Motor neuron (in vitro differentiated cells): ENCODE measurements at regions not wholly inside any gene's neighbourhood (a gene's known extent, or its start where the extent isn't known, plus 50 kb on each side); places are given as distances from the start of the nearest gene placed in this dataset.

Experiments
- ATAC-seq, 8 experiments: fragments of 200-7000 bp; cut with Tn5 transposase; replicated peaks in 6 of 8; 2 replicates each; pipeline ENCODE4 v1.8.0; 2021; ENCODE audit warnings: mild to moderate bottlenecking in 8 of 8, moderate library complexity in 8 of 8
- H3K27ac ChIP-seq, 2 donors: fragments of 250-450 bp; sonication (Bioruptor Pico); 2 replicates each; pipeline ENCODE4 v1.9.0; 2021; ENCODE audit warnings: antibody characterized with exemption in 2 of 2, mild to moderate bottlenecking in 2 of 2, moderate library complexity in 1 of 2
- H3K4me1 ChIP-seq, 2 donors: fragments of 250-450 bp; sonication (Bioruptor Pico); replicated peaks in 1 of 2; 2 replicates each; pipeline ENCODE4 v1.6.1; 2021; ENCODE audit warnings: antibody characterized with exemption in 2 of 2, mild to moderate bottlenecking in 2 of 2, moderate library complexity in 1 of 2
- H3K4me3 ChIP-seq, 5 donors: fragments of 250-450 bp; sonication (Bioruptor Pico); 2 replicates each; pipeline ENCODE4 v1.9.0; 2021; ENCODE audit warnings: antibody characterized with exemption in 5 of 5, mild to moderate bottlenecking in 5 of 5, moderate library complexity in 4 of 5
- WGBS, 10 experiments: fragments of 450-650 bp; shearing (Covaris generic); methylation state at CpG; one replicate each; pipeline ENCODE4 v1.0.0; 2022; 5-methylcytosine and 5-hydroxymethylcytosine counted together
- in situ Hi-C, 9 experiments: fragments of 400-800 bp; cut with MboI; loops; one replicate each; pipeline ENCODE4 v1.15.0; 2021; ENCODE audit warnings: low sequenced_read_pairs in 9 of 9, low pct_unique_long_range_greater_than_20kb in 2 of 9; ENCODE audit not compliant: unreplicated experiment in 9 of 9

DNA sequence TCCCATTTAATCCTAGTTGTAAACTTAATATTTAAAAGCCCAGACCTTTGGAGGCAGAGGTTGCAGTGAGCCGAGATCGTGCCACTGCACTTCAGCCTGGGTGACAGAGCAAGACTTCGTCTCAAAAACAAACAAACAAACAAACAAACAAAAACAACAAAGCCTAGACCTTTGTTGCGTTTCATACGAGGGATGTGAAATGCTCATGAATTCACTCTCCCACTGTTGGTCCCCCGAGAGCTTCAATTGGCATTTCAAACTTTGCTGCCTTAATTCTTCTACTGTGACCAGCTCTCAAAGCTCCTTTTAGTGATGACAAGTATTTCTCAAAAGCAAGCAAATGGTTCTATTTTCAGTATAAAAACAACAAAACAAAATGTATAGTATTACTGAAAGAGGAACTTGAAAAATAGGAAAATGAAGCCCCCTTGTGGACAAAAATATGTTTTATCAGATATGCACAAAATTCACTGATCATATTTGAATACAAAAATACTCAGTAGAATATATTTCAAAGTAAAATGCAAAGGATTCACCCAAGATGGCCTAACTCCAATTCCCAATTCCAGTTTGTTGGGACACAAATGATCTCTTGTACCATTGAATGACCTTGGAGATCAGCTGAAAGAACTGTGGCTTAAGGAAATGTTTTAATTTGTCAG, 140.4 kb downstream of the ESM1 start:
- ATAC-seq: peak in 5 of 8 experiments; percentile 27 to 77 (median 67)
- WGBS, 10 experiments: 0 to 87% (median 21%) methylated on average over 1 to 6 of the region's 6 CpGs; no CpG with 5 or more reads in 1 of the 10 experiments
- Histone ChIP-seq H3K4me1 (peaks cover 3 to 10% of the 10 kb centered on the region in 2 donors), H3K27ac (no peak overlapping the region), H3K4me3 (no peak overlapping the region)
- in situ Hi-C loops: loop anchor here in 3 of 9 experiments (10.0 to 25.0 kb wide), 2 partner anchors 308 to 320 kb away; no protein-coding TSS in a partner anchor

DNA sequence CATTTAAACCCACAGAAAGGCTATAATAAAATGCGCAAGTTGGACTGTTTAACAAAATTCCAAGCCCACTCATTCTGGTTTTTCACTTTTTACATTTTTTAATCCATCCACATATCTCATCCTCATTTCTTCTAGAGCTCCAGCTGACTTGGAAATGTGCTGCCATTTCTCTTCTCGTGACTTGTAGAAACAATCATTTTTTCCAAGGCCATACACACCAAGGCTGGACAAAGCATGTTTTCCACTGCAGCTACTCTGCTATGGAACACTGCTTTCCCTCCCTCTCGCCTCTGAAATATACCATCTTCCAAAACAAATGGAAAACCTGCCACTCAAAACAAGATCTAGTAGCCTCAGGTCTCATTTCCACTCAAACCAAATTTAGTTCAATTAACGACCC, 141.1 kb downstream of the ESM1 start:
- Histone ChIP-seq H3K4me1 (peaks cover 3 to 14% of the 10 kb centered on the region in 2 donors), H3K4me3 (no peak overlapping the region), H3K27ac (no peak overlapping the region)
- peak in 1 of 8 experiments; percentile 70 for ATAC-seq
- in situ Hi-C loops: loop anchor here in 3 of 9 experiments (10.0 to 25.0 kb wide), 2 partner anchors 307 to 319 kb away; no protein-coding TSS in a partner anchor
- WGBS, 10 experiments: 30 to 100% (median 61%) methylated on average over 1 to 4 of the region's 4 CpGs; no CpG with 5 or more reads in 1 of the 10 experiments

DNA sequence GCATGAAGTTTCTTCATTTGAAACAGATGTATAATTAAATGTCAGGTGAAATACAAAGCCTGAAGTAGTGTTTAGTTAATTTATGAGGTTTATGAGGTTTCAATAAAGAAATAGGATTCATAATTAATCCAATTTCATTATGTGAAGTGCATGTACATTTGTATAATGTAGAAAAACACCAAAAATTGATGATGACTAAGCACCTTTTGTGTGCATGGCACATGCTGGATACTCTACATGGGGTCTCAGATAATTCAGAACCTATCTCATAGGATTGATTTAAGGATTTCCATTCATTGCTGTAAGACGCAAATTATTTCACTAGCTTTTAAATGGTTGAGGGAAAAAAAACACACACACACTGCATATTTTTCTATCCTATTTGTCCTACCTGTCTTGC, 143.9 kb downstream of the ESM1 start:
- H3K4me3 ChIP-seq: no peak overlapping the region
- H3K4me1 ChIP-seq: peaks cover 16 to 27% of the 10 kb centered on the region in 2 donors
- WGBS, 10 experiments: 71 to 100% (median 100%) methylated on average over 1 of the region's 1 CpG; no CpG with 5 or more reads in 4 of the 10 experiments
- no peak overlapping the region for H3K27ac ChIP-seq
- in situ Hi-C loops: loop anchor here in 3 of 9 experiments (10.0 to 25.0 kb wide), 2 partner anchors 304 to 317 kb away; no protein-coding TSS in a partner anchor
- no peak for ATAC-seq

DNA sequence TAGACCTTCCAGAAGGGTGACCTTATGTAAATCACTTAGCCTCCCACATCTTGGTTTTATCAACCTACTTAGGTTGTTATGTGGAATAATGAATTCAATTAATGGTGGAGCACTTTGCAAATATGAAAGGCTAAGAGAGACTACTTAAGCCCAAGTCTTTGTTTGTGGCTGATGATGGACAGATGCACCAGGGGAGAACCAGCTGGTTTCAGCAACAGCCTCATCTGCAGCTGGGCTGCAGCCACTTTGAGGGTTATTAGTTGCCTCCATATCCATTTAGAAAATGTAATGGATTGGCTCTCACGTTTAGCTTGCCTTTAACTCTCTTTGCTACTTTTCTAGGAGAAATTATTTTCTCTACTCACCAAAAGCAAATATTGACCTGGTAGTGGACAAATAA, 146.6 kb downstream of the ESM1 start:
- 22 to 100% (median 56%) methylated on average over 1 of the region's 1 CpG; no CpG with 5 or more reads in 2 of the 10 experiments for whole genome bisulfite sequencing, 10 experiments
- Histone ChIP-seq H3K27ac (peak overlapping the region in 1 of 2 donors; percentile 50), H3K4me3 (no peak overlapping the region), H3K4me1 (peaks cover 12 to 19% of the 10 kb centered on the region in 2 donors)
- ATAC-seq: peak in 4 of 8 experiments; percentile 39 to 91 (median 64)
- in situ Hi-C loops: loop anchor here in 2 of 9 experiments (25.0 kb wide), 1 partner anchor 302 kb away; no protein-coding TSS in a partner anchor

DNA sequence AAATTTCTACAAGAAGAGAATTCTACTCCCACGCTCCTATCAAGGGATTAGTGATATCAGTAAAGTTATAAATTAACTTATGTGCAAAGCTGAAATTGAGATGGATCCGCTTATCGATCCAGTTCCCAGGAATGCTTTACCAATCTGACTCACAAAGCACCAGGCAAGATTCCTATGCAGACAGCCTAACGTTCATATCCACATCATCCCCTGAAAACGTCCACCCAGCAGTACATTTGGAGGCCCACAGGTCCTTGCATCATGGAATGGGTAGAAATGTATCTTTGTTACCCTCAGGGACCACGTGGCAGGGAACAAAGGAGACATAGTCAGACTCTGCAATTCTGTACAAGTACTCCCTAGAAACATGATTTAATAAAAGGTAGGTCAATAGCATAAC, 147.4 kb downstream of the ESM1 start:
- peak in 1 of 8 experiments; percentile 27 for ATAC-seq
- in situ Hi-C loops: loop anchor here in 2 of 9 experiments (25.0 kb wide), 1 partner anchor 301 kb away; no protein-coding TSS in a partner anchor
- Histone ChIP-seq H3K4me1 (peaks cover 13 to 28% of the 10 kb centered on the region in 2 donors), H3K4me3 (no peak overlapping the region), H3K27ac (peak overlapping the region in 1 of 2 donors; percentile 53)
- 30 to 100% (median 75%) methylated on average over 1 to 5 of the region's 6 CpGs; no CpG with 5 or more reads in 1 of the 10 experiments for WGBS, 10 experiments

DNA sequence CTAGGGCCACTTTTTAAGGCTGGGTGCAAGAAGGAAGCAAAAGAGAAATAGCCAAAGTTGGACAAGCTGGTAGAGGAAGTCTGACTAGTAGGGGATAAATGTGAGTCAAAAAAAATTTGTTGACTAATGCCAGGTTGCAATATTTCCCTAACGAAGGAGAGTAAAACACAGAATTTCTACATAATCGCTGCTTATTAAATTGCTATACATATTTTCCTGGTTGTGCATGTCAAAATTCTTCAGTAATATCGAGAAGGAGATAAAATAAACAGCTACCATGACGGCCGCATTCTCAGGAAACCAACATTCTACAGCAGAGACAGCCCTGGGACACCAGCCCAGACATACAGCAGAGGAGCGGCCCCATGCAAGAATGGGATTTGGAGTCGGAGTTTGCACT, 148.3 kb downstream of the ESM1 start:
- ATAC-seq: no peak
- 73 to 100% (median 90%) methylated on average over 2 to 7 of the region's 7 CpGs for WGBS, 10 experiments
- peaks cover 22 to 36% of the 10 kb centered on the region in 2 donors for H3K4me1 ChIP-seq
- H3K27ac ChIP-seq: no peak overlapping the region
- no peak overlapping the region for H3K4me3 ChIP-seq
- in situ Hi-C loops: loop anchor here in 2 of 9 experiments (25.0 kb wide), 1 partner anchor 300 kb away; no protein-coding TSS in a partner anchor

DNA sequence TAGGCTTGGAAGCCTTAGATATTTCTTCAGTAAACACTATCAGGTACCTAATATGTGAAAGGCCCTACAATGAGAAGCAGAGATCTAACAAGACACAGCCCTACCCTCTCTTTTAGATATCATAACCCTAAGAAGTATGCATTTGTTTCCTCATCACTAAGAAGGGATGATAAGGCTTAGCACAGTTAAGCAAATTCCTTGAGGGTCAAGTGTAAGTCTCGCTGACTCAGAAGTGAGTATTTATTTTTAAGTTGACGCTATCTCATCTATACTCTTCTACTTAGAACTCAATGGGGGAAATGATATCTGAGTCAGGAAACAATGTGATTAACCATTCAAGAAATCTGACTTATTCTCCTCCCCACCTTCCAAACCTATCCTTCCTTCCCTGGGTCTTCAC, 149.7 kb downstream of the ESM1 start:
- in situ Hi-C loops: loop anchor here in 2 of 9 experiments (25.0 kb wide), 1 partner anchor 298 kb away; no protein-coding TSS in a partner anchor
- ATAC-seq: no peak
- 48 to 100% (median 98%) methylated on average over 1 to 2 of the region's 2 CpGs; no CpG with 5 or more reads in 2 of the 10 experiments for WGBS, 10 experiments

DNA sequence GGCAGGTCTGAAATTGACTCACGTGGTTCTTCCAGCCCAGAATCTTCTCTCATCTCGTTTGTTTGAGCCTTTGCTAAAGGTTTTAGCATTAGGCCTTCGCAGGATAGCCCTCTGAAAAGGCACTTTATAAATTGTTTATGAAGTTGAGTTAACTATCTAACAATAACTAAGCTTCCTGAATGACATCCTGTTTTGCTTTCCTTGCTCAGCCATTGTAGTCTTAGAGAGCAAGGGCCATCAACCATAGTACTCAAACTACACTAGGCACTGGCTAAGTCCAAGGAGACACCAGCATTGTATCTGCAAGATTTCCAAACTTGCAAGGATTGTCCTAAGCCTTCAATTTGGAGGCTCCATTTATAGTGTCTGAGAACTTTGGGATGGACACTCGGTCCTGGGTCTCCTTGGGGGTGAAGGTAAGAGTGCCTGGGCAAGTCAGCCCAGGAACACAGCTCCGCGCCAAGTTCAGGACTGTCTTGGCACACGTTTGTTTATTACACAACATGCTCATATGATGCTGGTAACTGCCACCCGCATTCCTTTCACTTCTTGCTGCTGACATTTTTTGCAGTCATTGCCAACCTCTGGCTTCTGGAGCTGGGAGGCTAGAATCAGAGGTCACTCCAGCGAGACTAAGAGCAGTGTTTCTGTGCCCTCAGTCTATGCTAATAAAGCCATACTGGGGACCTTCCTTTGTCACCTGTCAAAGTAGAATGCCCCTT, 151.1 kb downstream of the ESM1 start:
- Histone ChIP-seq H3K27ac (no peak overlapping the region), H3K4me1 (peaks cover 34 to 43% of the 10 kb centered on the region in 2 donors), H3K4me3 (no peak overlapping the region)
- WGBS, 10 experiments: 10 to 100% (median 84%) methylated on average over 1 to 4 of the region's 9 CpGs
- ATAC-seq: no peak
- in situ Hi-C loops: loop anchor here in 2 of 9 experiments (25.0 kb wide), 1 partner anchor 297 kb away; no protein-coding TSS in a partner anchor

More for the DNA sequence above, 149.7 kb downstream of the ESM1 start:
- Histone ChIP-seq H3K27ac (no peak overlapping the region), H3K4me1 (peaks cover 29 to 43% of the 10 kb centered on the region in 2 donors), H3K4me3 (no peak overlapping the region)

DNA sequence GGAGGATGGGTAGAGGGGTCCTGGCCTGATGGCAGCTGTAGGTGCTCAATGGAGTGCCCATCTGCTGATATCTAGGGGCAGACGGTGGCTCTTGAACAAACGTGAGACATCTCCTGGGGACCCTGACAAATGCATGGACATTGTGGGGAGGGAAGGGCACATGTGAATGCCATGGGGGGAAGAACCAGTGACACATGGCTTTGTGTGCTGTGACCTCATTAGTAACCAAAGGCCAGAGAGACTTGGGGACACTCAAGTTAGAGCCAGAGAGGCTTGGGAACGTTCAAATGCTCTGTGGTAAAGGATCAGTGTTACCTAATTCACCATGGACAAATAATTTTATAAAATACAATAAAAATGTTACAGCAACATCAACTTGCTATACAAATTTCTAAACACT, 151.8 kb downstream of the ESM1 start:
- H3K4me1 ChIP-seq: peaks cover 31 to 38% of the 10 kb centered on the region in 2 donors
- H3K27ac ChIP-seq: peak overlapping the region in 1 of 2 donors; percentile 54
- no peak for ATAC-seq
- in situ Hi-C loops: loop anchor here in 2 of 9 experiments (25.0 kb wide), 1 partner anchor 296 kb away; no protein-coding TSS in a partner anchor
- WGBS, 10 experiments: 60 to 80% methylated on average over 1 of the region's 3 CpGs; no CpG with 5 or more reads in 8 of the 10 experiments
- H3K4me3 ChIP-seq: no peak overlapping the region

DNA sequence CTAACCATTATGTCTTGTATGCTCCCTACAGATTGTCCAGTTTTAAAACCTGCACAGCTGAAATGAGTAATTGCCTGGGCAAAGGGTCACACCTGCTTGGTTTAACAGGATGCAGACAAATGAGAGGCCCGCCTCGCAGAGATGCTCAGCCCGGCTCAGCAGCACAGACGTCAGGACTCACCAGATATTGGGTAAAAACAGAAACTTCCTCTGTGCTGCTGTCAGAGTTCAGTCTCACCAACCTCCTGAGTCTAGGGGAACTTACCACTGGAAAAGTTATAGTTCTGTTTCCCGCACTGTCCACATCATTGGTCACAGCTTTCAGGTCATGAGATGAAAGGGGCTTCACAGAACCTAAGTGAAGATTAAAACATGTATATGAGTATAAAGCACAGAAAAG, 152.5 kb downstream of the ESM1 start:
- in situ Hi-C loops: loop anchor here in 2 of 9 experiments (25.0 kb wide), 1 partner anchor 296 kb away; no protein-coding TSS in a partner anchor
- Histone ChIP-seq H3K4me1 (peaks cover 28 to 30% of the 10 kb centered on the region in 2 donors), H3K4me3 (no peak overlapping the region), H3K27ac (peak overlapping the region in 1 of 2 donors; percentile 54)
- ATAC-seq: peak in 5 of 8 experiments; percentile 33 to 67 (median 59)
- 20 to 100% (median 62%) methylated on average over 1 to 5 of the region's 5 CpGs; no CpG with 5 or more reads in 2 of the 10 experiments for WGBS, 10 experiments

DNA sequence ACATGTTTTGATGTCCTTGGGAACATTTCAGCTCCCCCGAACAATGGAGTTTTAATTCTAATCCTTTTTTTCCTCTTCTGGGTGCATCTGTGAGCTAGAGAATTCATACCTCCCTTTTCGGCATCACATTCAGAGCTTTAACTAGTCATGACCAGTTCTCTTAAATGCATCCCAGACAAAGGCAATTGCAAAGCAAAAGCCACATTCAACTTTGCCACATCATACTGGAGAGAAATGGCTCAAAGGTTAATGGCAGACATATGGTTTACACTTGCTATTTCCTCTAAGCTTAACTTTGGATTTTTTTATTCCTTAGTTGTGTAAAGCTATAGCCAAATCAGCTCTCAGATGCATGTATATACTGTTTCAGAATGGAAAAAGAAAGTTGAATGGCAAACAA, 153.3 kb downstream of the ESM1 start:
- in situ Hi-C loops: loop anchor here in 2 of 9 experiments (25.0 kb wide), 1 partner anchor 295 kb away; no protein-coding TSS in a partner anchor
- peak in 6 of 8 experiments; percentile 48 to 87 (median 77) for ATAC-seq
- Histone ChIP-seq H3K27ac (peak overlapping the region; percentile 48 to 52), H3K4me3 (no peak overlapping the region), H3K4me1 (peaks cover 29 to 30% of the 10 kb centered on the region in 2 donors)
- WGBS, 10 experiments: 14 to 100% (median 64%) methylated on average over 1 to 2 of the region's 2 CpGs

DNA sequence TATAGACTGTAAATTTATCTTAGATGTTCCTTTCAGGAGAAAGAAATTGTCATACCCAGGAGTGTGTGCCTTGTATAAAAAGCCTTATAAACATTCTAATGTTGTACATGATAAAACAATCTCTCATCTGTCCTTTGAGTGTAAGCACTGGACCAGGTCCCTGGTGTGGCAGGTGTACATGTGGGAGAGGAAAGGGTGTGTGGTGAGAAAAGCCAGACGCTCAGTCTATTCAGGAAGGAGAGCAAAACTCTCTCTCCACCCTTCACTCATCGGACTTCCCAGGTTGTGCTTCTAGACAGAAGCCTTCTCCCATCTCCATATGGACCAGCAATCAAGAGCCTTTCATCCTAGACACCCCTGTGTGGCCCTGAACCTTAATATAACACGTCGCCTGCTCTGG, 154.2 kb downstream of the ESM1 start:
- H3K4me1 ChIP-seq: peaks cover 29 to 30% of the 10 kb centered on the region in 2 donors
- H3K4me3 ChIP-seq: no peak overlapping the region
- peak overlapping the region; percentile 48 to 52 for H3K27ac ChIP-seq
- ATAC-seq: no peak
- 0 to 100% (median 83%) methylated on average over 1 to 4 of the region's 4 CpGs; no CpG with 5 or more reads in 4 of the 10 experiments for WGBS, 10 experiments
- in situ Hi-C loops: loop anchor here in 2 of 9 experiments (25.0 kb wide), 1 partner anchor 294 kb away; no protein-coding TSS in a partner anchor
